ENCODE measurements at regions not wholly inside any gene's neighbourhood (a gene's known extent, or its start where the extent isn't known, plus 50 kb on each side); places are given as distances from the start of the nearest gene placed in this dataset.

DNA sequence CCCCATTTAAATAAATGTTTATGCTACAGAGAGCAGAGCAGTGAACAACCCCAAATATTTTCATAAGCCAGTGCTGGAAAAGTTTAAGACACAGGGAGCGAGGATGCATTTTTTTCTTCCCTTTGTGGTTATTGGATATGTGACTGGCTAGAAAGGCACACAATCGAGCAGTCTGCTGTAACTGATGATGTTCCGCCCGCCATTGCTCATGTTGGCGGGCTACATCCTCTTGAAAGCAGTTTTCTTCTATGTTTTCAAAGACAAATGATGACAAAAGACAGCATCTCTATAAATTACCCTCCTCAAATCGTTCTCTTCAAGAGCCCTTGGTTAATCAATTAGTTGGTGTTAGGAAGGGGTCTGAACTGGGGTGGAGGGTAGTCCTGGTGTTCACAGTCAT is 269.8 kb downstream of the SKAP2 start:
- no peak overlapping the region for H2AK5ac ChIP-seq (ENCODE audit: low read depth, low read length)
- H2AK9ac ChIP-seq (replicated peaks; ENCODE audit: low read depth, low read length, poor library complexity): no peak overlapping the region
- CTCF ChIA-PET: no interaction called here
- no peak overlapping the region for H2AFZ ChIP-seq (replicated peaks; ENCODE audit: low read length, poor library complexity)
- POLR2A ChIA-PET (ENCODE audit: unreplicated experiment): no interaction called here
- no peak; the same call in 1 of the 2 replicates for ATAC-seq (ENCODE audit: low read depth)
- no CpG with 5 or more reads among the region's 6 CpGs for WGBS, 2 experiments (ENCODE audit: extremely low coverage in 2 of 2, insufficient read length in 1 of 2)
- in situ Hi-C loops (cut with MboI; ENCODE audit: low sequenced_read_pairs): no loop called here
- H3K9ac ChIP-seq (ENCODE audit: low read depth, low read length): no peak overlapping the region
- no peak overlapping the region for H3K14ac ChIP-seq (replicated peaks; ENCODE audit: low read depth, low read length)
- H3K4ac ChIP-seq (ENCODE audit: low read depth, low read length): no peak overlapping the region
- no peak overlapping the region for H2BK5ac ChIP-seq (ENCODE audit: low read depth, low read length, poor library complexity, severe bottlenecking)
- H2BK120ac ChIP-seq (ENCODE audit: low read depth, low read length): no peak overlapping the region
- H4K20me1 ChIP-seq (ENCODE audit: insufficient read depth, low read length): no peaks in the 10 kb centered on the region
- no peak overlapping the region for H2BK15ac ChIP-seq (ENCODE audit: low read depth, low read length)
- no peak overlapping the region for H3K23ac ChIP-seq (ENCODE audit: low read depth, low read length)
- intact Hi-C loops (cut with micrococcal nuclease): no loop called here
- H3K9me1 ChIP-seq (ENCODE audit: insufficient read depth, low read length): no peaks in the 10 kb centered on the region
- no peak overlapping the region for H3K4me3 ChIP-seq (ENCODE audit: insufficient read depth, low read depth, low read length)
- H3K36me3 ChIP-seq (ENCODE audit: control insufficient read depth, insufficient read depth, low read length): no peaks in the 10 kb centered on the region
- peaks cover 1% of the 10 kb centered on the region for H3K27me3 ChIP-seq (ENCODE audit: control insufficient read depth, insufficient read depth, low read length)
- no peak overlapping the region for H3K4me2 ChIP-seq (ENCODE audit: low read depth, low read length)
- BruUV-seq (replicated peaks): no TSS peak
- no peak overlapping the region for H4K91ac ChIP-seq (ENCODE audit: insufficient read depth, low read depth, low read length)
- no peaks in the 10 kb centered on the region for H3K9me3 ChIP-seq (ENCODE audit: control insufficient read depth, insufficient read depth, low read length)
- no peak overlapping the region for H3K18ac ChIP-seq (ENCODE audit: low read depth, low read length)
- dilution Hi-C loops (cut with HindIII; ENCODE audit: low sequenced_read_pairs, unreplicated experiment): no loop called here
- no peak overlapping the region for H4K5ac ChIP-seq (ENCODE audit: low read depth, low read length)
- DNase-seq: no peak
- H3K56ac ChIP-seq (ENCODE audit: extremely low read depth, insufficient read depth, low read length): no peak overlapping the region
- H4K8ac ChIP-seq (ENCODE audit: low read depth in 2 of 2, low read length in 2 of 2): no peak overlapping the region
- H3K4me1 ChIP-seq (ENCODE audit: control insufficient read depth, insufficient read depth, low read length): no peaks in the 10 kb centered on the region
- H2BK20ac ChIP-seq (ENCODE audit: low read depth, low read length): no peak overlapping the region
- H3K27ac ChIP-seq (ENCODE audit: insufficient read depth, low read length): no peak overlapping the region
- no peaks in the 10 kb centered on the region for H3K79me1 ChIP-seq (ENCODE audit: low read depth in 1 of 2, low read length in 2 of 2)
- TF ChIP-seq MAZ (IDR thresholded peaks at IDR 0.05; ENCODE audit: borderline replicate concordance, low read depth, low read length) (no peak), FOS (IDR thresholded peaks at IDR 0.05; ENCODE audit: low read depth, low read length) (no peak), BHLHE40 (IDR thresholded peaks at IDR 0.05; ENCODE audit: low read depth, low read length) (no peak), RFX5 (IDR thresholded peaks at IDR 0.05; ENCODE audit: low read depth, low read length) (no peak), CHD1 (IDR thresholded peaks at IDR 0.05; ENCODE audit: low read depth, low read length) (no peak), POLR2A (IDR thresholded peaks at IDR 0.05; ENCODE audit: low read depth, low read length) (no peak), MXI1 (IDR thresholded peaks at IDR 0.05; ENCODE audit: borderline replicate concordance, low read depth, low read length) (no peak), NFE2L2 (IDR thresholded peaks at IDR 0.05; ENCODE audit: low read depth, low read length) (no peak), ELK1 (IDR thresholded peaks at IDR 0.05; ENCODE audit: borderline replicate concordance, low read depth, low read length) (no peak), CTCF (conservative IDR thresholded peaks at IDR 0.05; ENCODE audit: low read depth, low read length) (no peak), MAFK (IDR thresholded peaks at IDR 0.05; ENCODE audit: low read depth, low read length) (no peak), RCOR1 (IDR thresholded peaks at IDR 0.05; ENCODE audit: insufficient replicate concordance, low read length) (no peak), CEBPB (IDR thresholded peaks at IDR 0.05; ENCODE audit: low read depth, low read length) (no peak)
